SU-DHL-6 (cell line): ENCODE measurements at regions not wholly inside any gene's neighbourhood (a gene's known extent, or its start where the extent isn't known, plus 50 kb on each side); places are given as distances from the start of the nearest gene placed in this dataset.

Experiments used
- H2AFZ ChIP-seq: fragments of 200-600 bp; sonication (generic); 2 replicates; pipeline ENCODE4 v1.6.1; 2014; ENCODE audit warnings: low read depth, mild to moderate bottlenecking, moderate library complexity, mixed read lengths, antibody characterized with exemption, low read length; ENCODE audit not compliant: severe bottlenecking
- H3F3A ChIP-seq: fragments of 200-600 bp; shearing (Covaris generic); 2 replicates; pipeline ENCODE4 v1.6.0; 2016; ENCODE audit warnings: antibody characterized with exemption, mild to moderate bottlenecking; ENCODE audit not compliant: insufficient read depth
- H3K27ac ChIP-seq: fragments of 200-600 bp; sonication (generic); 2 replicates; pipeline ENCODE4 v1.5.1; 2016; ENCODE audit warnings: low read depth, mild to moderate bottlenecking, low read length, moderate library complexity, mixed read lengths
- H3K27me3 ChIP-seq: fragments of 200-600 bp; sonication (generic), shearing (Covaris generic); 2 replicates; pipeline ENCODE4 v1.6.0; 2014; ENCODE audit warnings: mild to moderate bottlenecking, low read length
- H3K36me3 ChIP-seq: fragments of 200-600 bp; sonication (generic); 2 replicates; pipeline ENCODE4 v1.6.1; 2014; ENCODE audit warnings: mild to moderate bottlenecking, low read length, mixed read lengths
- H3K4me2 ChIP-seq: fragments of 300-600, 200-600 bp; shearing (Covaris generic), sonication (generic); 2 replicates; pipeline ENCODE4 v1.6.0; 2014; ENCODE audit warnings: low read length, low read depth, mild to moderate bottlenecking; ENCODE audit not compliant: poor library complexity, severe bottlenecking
- H3K4me3 ChIP-seq: fragments of 200-600 bp; sonication (generic); 2 replicates; pipeline ENCODE4 v1.5.1; 2014; ENCODE audit warnings: antibody characterized with exemption, low read length, mild to moderate bottlenecking, mixed read lengths; ENCODE audit not compliant: insufficient read depth, poor library complexity, severe bottlenecking
- H3K79me2 ChIP-seq: fragments of 200-600 bp; sonication (generic); 2 replicates; pipeline ENCODE4 v1.6.1; 2014; ENCODE audit warnings: mild to moderate bottlenecking, low read length, moderate library complexity; ENCODE audit not compliant: insufficient read depth
- H3K9ac ChIP-seq: fragments of 200-600 bp; sonication (generic); 2 replicates; pipeline ENCODE4 v1.7.0; 2014; ENCODE audit warnings: mild to moderate bottlenecking, low read length
- H3K9me2 ChIP-seq: fragments of 200-600 bp; sonication (generic); replicated peaks from 2 replicates; pipeline ENCODE4 v1.6.1; 2014; ENCODE audit warnings: low read length; ENCODE audit not compliant: insufficient read depth
- H3K9me3 ChIP-seq: fragments of 200-600 bp; sonication (generic); 2 replicates; pipeline ENCODE4 v1.6.1; 2014; ENCODE audit warnings: low read length, mixed read lengths; ENCODE audit not compliant: insufficient read depth
- H4K20me1 ChIP-seq: fragments of 200-600 bp; sonication (generic); 2 replicates; pipeline ENCODE4 v1.6.1; 2014; ENCODE audit warnings: low read depth, mild to moderate bottlenecking, antibody characterized with exemption, low read length, moderate library complexity, mixed read lengths
- EZH2phosphoT487 ChIP-seq: fragments of 200-600 bp; sonication (generic), shearing (Covaris generic); conservative IDR thresholded peaks from 2 replicates; pipeline ENCODE4 v1.6.1; 2018; ENCODE audit warnings: mild to moderate bottlenecking, antibody characterized with exemption, low read length, moderate library complexity, mixed read lengths
- TF ChIP-seq, protein P1 (sequence below): fragments of 200-600 bp; sonication (generic); IDR thresholded peaks from one replicate; pipeline ENCODE4 v1.5.1; 2017; ENCODE audit warnings: antibody characterized with exemption, mild to moderate bottlenecking, low read length, moderate library complexity; ENCODE audit not compliant: insufficient read depth, poor library complexity, severe bottlenecking

GRCh38 chr5:85278193-85278592, 893.5 kb upstream of the EDIL3 start:
- no peak overlapping the region for H3K27ac ChIP-seq
- H3K9ac ChIP-seq = no peak overlapping the region
- H4K20me1 ChIP-seq = no peaks in the 10 kb centered on the region
- H2AFZ ChIP-seq = no peak overlapping the region
- H3K27me3 ChIP-seq = no peaks in the 10 kb centered on the region
- H3K9me2 ChIP-seq = no peaks in the 10 kb centered on the region
- no peak overlapping the region for H3K4me2 ChIP-seq
- H3K4me3 ChIP-seq = no peak overlapping the region
- no peaks in the 10 kb centered on the region for H3K79me2 ChIP-seq
- H3K9me3 ChIP-seq = no peaks in the 10 kb centered on the region
- TF ChIP-seq, protein P1, sequence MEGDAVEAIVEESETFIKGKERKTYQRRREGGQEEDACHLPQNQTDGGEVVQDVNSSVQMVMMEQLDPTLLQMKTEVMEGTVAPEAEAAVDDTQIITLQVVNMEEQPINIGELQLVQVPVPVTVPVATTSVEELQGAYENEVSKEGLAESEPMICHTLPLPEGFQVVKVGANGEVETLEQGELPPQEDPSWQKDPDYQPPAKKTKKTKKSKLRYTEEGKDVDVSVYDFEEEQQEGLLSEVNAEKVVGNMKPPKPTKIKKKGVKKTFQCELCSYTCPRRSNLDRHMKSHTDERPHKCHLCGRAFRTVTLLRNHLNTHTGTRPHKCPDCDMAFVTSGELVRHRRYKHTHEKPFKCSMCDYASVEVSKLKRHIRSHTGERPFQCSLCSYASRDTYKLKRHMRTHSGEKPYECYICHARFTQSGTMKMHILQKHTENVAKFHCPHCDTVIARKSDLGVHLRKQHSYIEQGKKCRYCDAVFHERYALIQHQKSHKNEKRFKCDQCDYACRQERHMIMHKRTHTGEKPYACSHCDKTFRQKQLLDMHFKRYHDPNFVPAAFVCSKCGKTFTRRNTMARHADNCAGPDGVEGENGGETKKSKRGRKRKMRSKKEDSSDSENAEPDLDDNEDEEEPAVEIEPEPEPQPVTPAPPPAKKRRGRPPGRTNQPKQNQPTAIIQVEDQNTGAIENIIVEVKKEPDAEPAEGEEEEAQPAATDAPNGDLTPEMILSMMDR = no peak
- no peak for TF ChIP-seq EZH2phosphoT487
- no peaks in the 10 kb centered on the region for H3F3A ChIP-seq
- H3K36me3 ChIP-seq = no peaks in the 10 kb centered on the region

GRCh38 chr5:85288914-85289313, 904.2 kb upstream of the EDIL3 start:
- Histone ChIP-seq H4K20me1 (no peaks in the 10 kb centered on the region), H3K4me2 (no peak overlapping the region), H2AFZ (no peak overlapping the region), H3K36me3 (no peaks in the 10 kb centered on the region), H3K9ac (no peak overlapping the region), H3K9me3 (no peaks in the 10 kb centered on the region), H3F3A (no peaks in the 10 kb centered on the region), H3K27me3 (no peaks in the 10 kb centered on the region), H3K79me2 (no peaks in the 10 kb centered on the region), H3K4me3 (no peak overlapping the region), H3K9me2 (no peaks in the 10 kb centered on the region), H3K27ac (no peak overlapping the region)
- no peak for TF ChIP-seq EZH2phosphoT487
- TF ChIP-seq, protein P1 = no peak

DNA sequence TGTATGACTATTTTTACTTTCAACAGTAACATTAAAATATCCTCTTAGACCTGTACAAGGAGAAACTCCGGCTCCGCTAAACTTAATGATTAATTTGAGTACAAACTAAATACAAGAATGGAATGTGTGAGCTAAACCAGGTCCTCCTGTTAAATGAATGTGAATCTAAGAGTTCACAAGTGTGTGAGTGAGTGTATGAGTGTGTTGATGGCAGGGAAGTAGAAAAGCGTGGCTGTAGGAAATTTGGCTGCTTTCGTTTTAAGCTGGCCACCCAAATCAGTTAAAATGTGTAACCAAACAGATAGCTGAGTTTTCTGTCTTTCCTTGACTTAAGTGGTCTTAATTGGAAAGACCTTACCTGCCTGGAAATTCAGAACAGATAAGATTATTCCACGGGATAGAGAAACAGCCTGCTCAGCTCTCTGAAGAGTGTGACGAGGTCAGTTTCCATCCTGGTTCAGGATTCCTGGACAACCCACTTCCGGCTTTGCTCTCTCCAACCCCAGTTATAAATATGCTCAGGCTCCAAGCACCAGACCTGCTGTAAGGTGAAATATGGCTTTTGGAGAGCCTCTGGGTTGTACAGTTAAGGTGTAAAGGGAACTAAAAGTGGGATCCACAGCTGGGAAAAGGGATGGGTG, 908.6 kb upstream of the EDIL3 start:
- H3K36me3 ChIP-seq = no peaks in the 10 kb centered on the region
- H3K27me3 ChIP-seq = no peaks in the 10 kb centered on the region
- no peak overlapping the region for H3K9ac ChIP-seq
- no peak overlapping the region for H3K27ac ChIP-seq
- H3K79me2 ChIP-seq = no peaks in the 10 kb centered on the region
- H3K4me2 ChIP-seq = no peak overlapping the region
- no peaks in the 10 kb centered on the region for H3K9me3 ChIP-seq
- H3K4me3 ChIP-seq = no peak overlapping the region
- H3F3A ChIP-seq = no peaks in the 10 kb centered on the region
- TF ChIP-seq EZH2phosphoT487 = no peak
- TF ChIP-seq, protein P1 = no peak
- H4K20me1 ChIP-seq = no peaks in the 10 kb centered on the region
- no peak overlapping the region for H2AFZ ChIP-seq
- no peaks in the 10 kb centered on the region for H3K9me2 ChIP-seq
